RWPE1 (cell line): ENCODE measurements at regions not wholly inside any gene's neighbourhood (a gene's known extent, or its start where the extent isn't known, plus 50 kb on each side); places are given as distances from the start of the nearest gene placed in this dataset.

Experiments used
- CTCF ChIA-PET: fragments of 350-600 bp; sonication (Branson Sonifier 250); formaldehyde crosslinking; extraction: SDS; loops from one replicate; lab custom pipeline; 2021; lab: Yijun Ruan, JAX
- POLR2A ChIA-PET: fragments of 400-600 bp; formaldehyde crosslinking; extraction: SDS; loops from one replicate; lab custom pipeline; 2020; ENCODE audit warnings: antibody characterized with exemption; ENCODE audit not compliant: low non-redundant PET; lab: Yijun Ruan, JAX
- DNase-seq: peaks from one replicate; pipeline ENCODE4 v3.0.0; 2012; ENCODE audit warnings: low spot score
- H3K27ac ChIP-seq: fragments of 450-650 bp; 2 replicates; pipeline ENCODE4 v1.5.1; 2017
- TF ChIP-seq, protein P1 (sequence below): fragments of 450-650 bp; conservative IDR thresholded peaks from 2 replicates; pipeline ENCODE4 v1.5.1; 2017; ENCODE audit warnings: low read depth, mild to moderate bottlenecking

DNA sequence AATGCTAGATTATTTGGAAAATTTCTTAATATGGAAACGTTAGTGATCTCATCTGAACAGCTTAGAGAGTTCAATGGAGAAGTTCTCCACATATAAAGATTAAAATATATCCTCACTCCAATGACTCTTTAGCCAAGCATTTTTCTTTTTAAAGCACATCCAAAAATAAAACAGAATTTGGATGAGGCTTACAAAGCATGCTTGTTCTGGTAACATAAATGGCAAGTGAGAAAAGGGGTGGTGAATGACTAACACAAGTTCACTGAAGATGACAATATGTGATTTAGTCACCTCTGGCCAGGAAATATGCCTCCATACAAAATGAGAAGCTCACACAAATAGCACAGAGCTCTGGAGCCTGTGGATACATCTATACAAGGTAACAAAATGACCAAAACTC is 253.0 kb downstream of the PCDH20 start:
- no peak overlapping the region for H3K27ac ChIP-seq
- TF ChIP-seq, protein P1, sequence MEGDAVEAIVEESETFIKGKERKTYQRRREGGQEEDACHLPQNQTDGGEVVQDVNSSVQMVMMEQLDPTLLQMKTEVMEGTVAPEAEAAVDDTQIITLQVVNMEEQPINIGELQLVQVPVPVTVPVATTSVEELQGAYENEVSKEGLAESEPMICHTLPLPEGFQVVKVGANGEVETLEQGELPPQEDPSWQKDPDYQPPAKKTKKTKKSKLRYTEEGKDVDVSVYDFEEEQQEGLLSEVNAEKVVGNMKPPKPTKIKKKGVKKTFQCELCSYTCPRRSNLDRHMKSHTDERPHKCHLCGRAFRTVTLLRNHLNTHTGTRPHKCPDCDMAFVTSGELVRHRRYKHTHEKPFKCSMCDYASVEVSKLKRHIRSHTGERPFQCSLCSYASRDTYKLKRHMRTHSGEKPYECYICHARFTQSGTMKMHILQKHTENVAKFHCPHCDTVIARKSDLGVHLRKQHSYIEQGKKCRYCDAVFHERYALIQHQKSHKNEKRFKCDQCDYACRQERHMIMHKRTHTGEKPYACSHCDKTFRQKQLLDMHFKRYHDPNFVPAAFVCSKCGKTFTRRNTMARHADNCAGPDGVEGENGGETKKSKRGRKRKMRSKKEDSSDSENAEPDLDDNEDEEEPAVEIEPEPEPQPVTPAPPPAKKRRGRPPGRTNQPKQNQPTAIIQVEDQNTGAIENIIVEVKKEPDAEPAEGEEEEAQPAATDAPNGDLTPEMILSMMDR: no peak
- ChIA-PET CTCF (interaction anchor here (0.6 kb wide), 1 partner anchor 792 kb away, joined by 4 read pairs; no protein-coding TSS in a partner anchor), POLR2A (no interaction called here)
- DNase-seq: no peak

DNA sequence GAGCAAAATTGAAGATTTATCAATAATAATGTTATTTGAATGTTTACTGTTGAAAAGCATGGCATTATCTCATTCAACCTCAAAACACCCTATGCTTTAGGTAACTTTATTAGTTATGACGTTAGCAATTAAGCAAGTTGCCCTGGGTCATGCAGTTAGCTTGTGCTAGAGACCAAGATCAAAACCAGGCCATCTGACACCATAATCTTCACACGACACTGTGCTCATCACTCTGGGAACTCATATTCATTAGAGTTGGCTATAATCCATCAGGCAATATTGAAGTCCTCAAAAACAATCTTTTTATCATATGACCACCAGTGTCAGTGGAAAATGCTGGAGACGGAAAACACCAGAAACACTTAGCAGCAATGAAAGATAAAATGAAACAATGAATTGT is 253.5 kb downstream of the PCDH20 start:
- ChIA-PET POLR2A (no interaction called here), CTCF (no interaction called here)
- TF ChIP-seq, protein P1: no peak
- no peak for DNase-seq
- no peak overlapping the region for H3K27ac ChIP-seq

DNA sequence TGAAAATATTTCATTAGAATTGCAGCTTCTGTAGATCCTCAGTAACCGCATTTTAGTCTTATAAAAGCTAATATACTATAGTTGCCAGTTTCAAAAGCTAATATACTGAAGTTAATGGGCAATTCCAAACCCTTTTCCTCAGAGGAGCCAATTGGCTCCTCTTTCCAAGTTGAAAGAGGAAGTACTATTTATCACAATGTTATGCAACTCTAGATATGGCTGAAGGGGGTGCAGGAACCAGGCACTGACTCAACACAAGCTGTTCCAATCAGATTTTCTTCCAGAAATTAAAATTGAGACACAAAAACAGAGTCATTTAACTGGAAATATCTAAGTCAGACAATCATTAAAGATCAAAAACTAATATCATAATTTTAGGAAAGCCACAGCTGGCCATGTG is 258.9 kb downstream of the PCDH20 start:
- TF ChIP-seq, protein P1: no peak
- CTCF ChIA-PET: no interaction called here
- H3K27ac ChIP-seq: no peak overlapping the region
- POLR2A ChIA-PET: no interaction called here
- no peak for DNase-seq

DNA sequence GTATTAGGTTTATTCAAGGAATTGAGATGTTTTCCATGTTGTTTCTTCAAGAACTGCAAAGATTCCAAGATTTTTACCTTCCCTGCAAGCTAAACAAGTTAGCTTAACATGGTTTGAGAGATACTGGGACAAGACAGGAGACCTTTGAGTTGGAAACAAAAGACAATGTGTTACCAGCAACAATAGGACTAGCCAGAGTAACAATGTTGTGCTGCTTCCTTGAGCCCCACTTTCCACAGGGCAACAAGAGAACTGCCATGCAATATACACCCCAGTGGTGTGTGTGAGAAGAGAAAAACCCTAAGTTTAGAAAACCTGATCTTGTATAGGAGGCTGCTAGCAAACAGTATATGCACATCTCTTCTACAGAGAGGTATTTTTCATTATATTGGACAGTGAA is 264.6 kb downstream of the PCDH20 start:
- CTCF ChIA-PET: interaction anchor here (0.5 to 0.7 kb wide), 2 partner anchors 72 to 222 kb away, joined by 3 read pairs; no protein-coding TSS in a partner anchor
- POLR2A ChIA-PET: no interaction called here
- H3K27ac ChIP-seq: no peak overlapping the region
- TF ChIP-seq, protein P1: no peak
- DNase-seq: no peak

DNA sequence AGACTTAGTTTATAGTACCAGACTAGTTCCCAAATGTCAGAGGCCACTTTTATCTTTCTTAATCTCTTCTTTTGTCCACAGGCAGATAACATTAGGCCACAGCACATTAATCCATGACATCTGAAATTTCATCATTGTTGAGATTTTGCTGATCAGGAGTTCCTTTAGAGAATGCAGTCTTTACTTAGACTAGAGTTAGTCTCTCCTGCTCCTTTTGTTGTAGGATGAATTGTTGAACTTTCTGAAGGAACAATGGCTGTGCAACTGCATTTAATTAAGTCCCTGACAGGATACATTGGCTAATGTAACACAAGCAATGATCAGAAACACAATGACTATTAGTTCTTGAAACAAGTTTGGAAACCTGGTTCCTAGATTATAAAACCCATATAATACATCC is 266.3 kb downstream of the PCDH20 start:
- H3K27ac ChIP-seq: no peak overlapping the region
- CTCF ChIA-PET: no interaction called here
- TF ChIP-seq, protein P1: no peak
- DNase-seq: no peak
- POLR2A ChIA-PET: no interaction called here

DNA sequence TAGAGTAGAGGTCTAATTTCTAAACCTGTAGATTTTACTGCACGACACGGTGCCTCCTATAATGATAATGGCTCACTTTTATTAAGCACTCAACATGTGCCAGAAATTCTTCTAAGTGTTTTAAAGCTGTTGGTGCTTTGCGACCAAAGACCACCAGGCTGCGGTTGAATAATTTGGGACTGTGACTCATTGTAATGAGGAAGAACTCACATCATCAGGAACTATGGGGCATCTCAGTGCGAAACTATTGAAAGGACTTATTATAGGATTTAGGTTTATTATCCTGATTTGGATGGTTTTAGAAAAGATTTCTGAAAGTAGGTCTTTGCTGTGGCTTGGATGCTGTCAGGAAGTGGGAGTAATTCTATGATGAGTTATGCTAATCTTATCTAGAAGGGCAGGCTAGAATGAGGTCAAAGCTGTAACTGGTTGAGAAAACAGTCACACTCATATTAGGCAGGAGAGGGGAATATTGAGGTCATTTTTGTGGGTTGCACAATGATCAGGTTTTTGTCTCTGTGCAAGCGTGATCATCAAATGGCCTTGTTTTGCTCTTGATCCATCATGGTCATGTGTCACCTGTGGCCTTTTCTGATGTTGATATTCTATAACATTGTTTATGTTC is 266.8 kb downstream of the PCDH20 start:
- ChIA-PET CTCF (no interaction called here), POLR2A (no interaction called here)
- H3K27ac ChIP-seq: no peak overlapping the region
- no peak for DNase-seq
- TF ChIP-seq, protein P1: no peak
